Esophagus muscularis mucosa (tissue), 4 donors: ENCODE measurements at regions not wholly inside any gene's neighbourhood (a gene's known extent, or its start where the extent isn't known, plus 50 kb on each side); places are given as distances from the start of the nearest gene placed in this dataset.

Experiments used
- CTCF ChIP-seq, 3 experiments: fragments of 200-600 bp in 2 of 3; fragments of 450-650 bp in 1 of 3; sonication (generic) in 2 of 3; IDR thresholded peaks; one replicate each; pipeline ENCODE4 v1.5.1; 2017 to 2019; ENCODE audit warnings: antibody characterized with exemption in 3 of 3, mild to moderate bottlenecking in 2 of 3, moderate library complexity in 1 of 3
- EP300 ChIP-seq: sonication (generic); formaldehyde crosslinking; IDR thresholded peaks from one replicate; pipeline ENCODE4 v1.6.1; 2017; ENCODE audit warnings: antibody characterized with exemption
- POLR2A ChIP-seq: fragments of 450-650 bp; IDR thresholded peaks from one replicate; pipeline ENCODE4 v1.6.1; 2017; ENCODE audit warnings: antibody characterized with exemption, moderate library complexity, mild to moderate bottlenecking, low read depth
- POLR2AphosphoS5 ChIP-seq, 2 donors: sonication (generic); formaldehyde crosslinking; IDR thresholded peaks; one replicate each; pipeline ENCODE4 v1.6.1; 2017; ENCODE audit warnings: antibody characterized with exemption in 2 of 2

GRCh38 chr14:82720431-82720830 lies 1186.8 kb upstream of the SEL1L start:
- TF ChIP-seq CTCF (IDR thresholded peaks at IDR 0.05) (no peak), POLR2A (no peak), POLR2AphosphoS5 (IDR thresholded peaks at IDR 0.05) (no peak), EP300 (no peak)
